ENCODE measurements at regions not wholly inside any gene's neighbourhood (a gene's known extent, or its start where the extent isn't known, plus 50 kb on each side); places are given as distances from the start of the nearest gene placed in this dataset.

DNA sequence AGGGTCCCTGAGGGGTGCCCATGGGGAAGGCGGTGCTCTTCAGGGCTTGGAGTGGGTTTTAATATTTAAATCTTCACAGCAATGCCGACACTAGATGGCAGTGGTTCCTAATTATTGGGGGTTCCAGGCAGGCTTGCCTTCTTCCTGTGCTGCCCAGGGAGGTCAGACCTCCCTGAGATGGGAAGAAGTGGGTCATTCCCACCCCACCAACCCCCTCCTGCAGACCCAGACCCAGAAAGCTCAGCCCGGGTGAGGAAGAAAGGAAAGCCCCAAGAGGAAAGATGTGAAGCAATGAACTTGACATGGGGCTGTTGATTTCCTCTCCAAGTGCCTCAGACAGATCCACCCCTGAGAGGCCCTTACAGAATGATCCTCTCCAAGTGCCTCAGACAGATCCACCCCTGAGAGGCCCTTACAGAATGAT, 85.1 kb upstream of the LANCL2 start:
- Histone ChIP-seq H3K18ac (ENCODE audit: extremely low read depth, low read length) (no peak overlapping the region), H4K8ac (ENCODE audit: extremely low read depth, insufficient read depth, low read length) (no peak overlapping the region)
- peak; percentile 63 for FAIRE-seq

More for the DNA sequence above, 85.1 kb upstream of the LANCL2 start:
- no peak overlapping the region for H3K4me3 ChIP-seq (ENCODE audit: extremely low read depth in 1 of 4, insufficient read depth in 2 of 4, low read depth in 3 of 4, low read length in 4 of 4)
- DNase-seq (ENCODE audit: low read depth in 1 of 2, low spot score in 2 of 2), result peak; percentile 31 to 81
- H2BK5ac ChIP-seq (ENCODE audit: low read depth, low read length), result no peak overlapping the region
- no peak overlapping the region for H3K27ac ChIP-seq (ENCODE audit: low read depth, low read length)
- H3K79me1 ChIP-seq (ENCODE audit: low read depth, low read length), result no peaks in the 10 kb centered on the region
- no peak overlapping the region for H2AK5ac ChIP-seq (ENCODE audit: low read depth, low read length)
- no peaks in the 10 kb centered on the region for H3K23me2 ChIP-seq (ENCODE audit: low read depth, low read length)
- ChIA-PET POLR2A (ENCODE audit: partially characterized antibody) (interaction anchor here (1.1 to 1.2 kb wide), 3 partner anchors 18 to 98 kb away, joined by 3 to 4 read pairs (median 3); no protein-coding TSS in a partner anchor), CTCF (ENCODE audit: partially characterized antibody) (interaction anchor here (0.7 to 5.5 kb wide), 26 partner anchors 9 to 795 kb away, joined by 3 to 20 read pairs (median 4); no protein-coding TSS in a partner anchor)
- no peak overlapping the region for H3K4me2 ChIP-seq (ENCODE audit: insufficient read depth in 1 of 2, low read depth in 2 of 2, low read length in 2 of 2)
- no peak overlapping the region for H2AFZ ChIP-seq (ENCODE audit: low read length)
- no peak overlapping the region for H2BK120ac ChIP-seq (replicated peaks; ENCODE audit: low read depth, low read length)
- H3K27me3 ChIP-seq (replicated peaks in 1 of 4; ENCODE audit: control insufficient read depth in 3 of 4, extremely low read depth in 1 of 4, insufficient read depth in 3 of 4, low read length in 3 of 4), result no peaks in the 10 kb centered on the region
- H3K9me3 ChIP-seq (ENCODE audit: insufficient read depth in 2 of 2, low read depth in 1 of 2, low read length in 1 of 2), result no peaks in the 10 kb centered on the region
- H2BK12ac ChIP-seq (ENCODE audit: low read depth, low read length), result no peak overlapping the region
- no peak overlapping the region for H3K23ac ChIP-seq (ENCODE audit: insufficient read length)
- no peak overlapping the region for H3K14ac ChIP-seq (ENCODE audit: insufficient read length)
- H3K4me1 ChIP-seq (replicated peaks in 1 of 4; ENCODE audit: control insufficient read depth in 3 of 4, insufficient read depth in 4 of 4, low read length in 3 of 4), result no peaks in the 10 kb centered on the region
- no peak overlapping the region for H2BK20ac ChIP-seq (ENCODE audit: low read length)
- H4K20me1 ChIP-seq (replicated peaks in 1 of 2; ENCODE audit: control insufficient read depth in 1 of 2, insufficient read depth in 2 of 2, low read length in 2 of 2), result no peaks in the 10 kb centered on the region
- H4K5ac ChIP-seq (ENCODE audit: insufficient read length, low read depth, low read length), result no peak overlapping the region
- H3K4ac ChIP-seq (replicated peaks; ENCODE audit: insufficient read length, low read depth, low read length), result no peak overlapping the region
- no peak overlapping the region for H2BK15ac ChIP-seq (ENCODE audit: low read length)
- no peaks in the 10 kb centered on the region for H3K79me2 ChIP-seq (ENCODE audit: control insufficient read depth in 1 of 2, insufficient read depth in 2 of 2, low read length in 2 of 2)
- WGBS, 2 experiments (ENCODE audit: extremely low coverage in 1 of 2, insufficient coverage in 1 of 2, insufficient read length in 1 of 2, insufficient replicate concordance in 2 of 2, low coverage in 1 of 2, low lambda C conversion rate in 2 of 2, missing lambda C conversion rate in 1 of 2), result 32% methylated on average over 3 of the region's 3 CpGs; no CpG with 5 or more reads in 1 of the 2 experiments
- no peak overlapping the region for H3K9ac ChIP-seq (replicated peaks in 1 of 4; ENCODE audit: extremely low read depth in 1 of 4, low read depth in 3 of 4, low read length in 3 of 4)
- no peak overlapping the region for H4K91ac ChIP-seq (replicated peaks; ENCODE audit: insufficient read length, low read length)
- peak; percentile 95 for TF ChIP-seq RAD21 (IDR thresholded peaks at IDR 0.05 in 1 of 2, conservative IDR thresholded peaks at IDR 0.05 in 1 of 2; ENCODE audit: low read depth in 2 of 2, low read length in 2 of 2)
- TF ChIP-seq, protein P1, sequence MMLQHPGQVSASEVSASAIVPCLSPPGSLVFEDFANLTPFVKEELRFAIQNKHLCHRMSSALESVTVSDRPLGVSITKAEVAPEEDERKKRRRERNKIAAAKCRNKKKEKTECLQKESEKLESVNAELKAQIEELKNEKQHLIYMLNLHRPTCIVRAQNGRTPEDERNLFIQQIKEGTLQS (IDR thresholded peaks at IDR 0.05; ENCODE audit: insufficient read depth, low read depth, low read length), result no peak
- TF ChIP-seq, protein P2, sequence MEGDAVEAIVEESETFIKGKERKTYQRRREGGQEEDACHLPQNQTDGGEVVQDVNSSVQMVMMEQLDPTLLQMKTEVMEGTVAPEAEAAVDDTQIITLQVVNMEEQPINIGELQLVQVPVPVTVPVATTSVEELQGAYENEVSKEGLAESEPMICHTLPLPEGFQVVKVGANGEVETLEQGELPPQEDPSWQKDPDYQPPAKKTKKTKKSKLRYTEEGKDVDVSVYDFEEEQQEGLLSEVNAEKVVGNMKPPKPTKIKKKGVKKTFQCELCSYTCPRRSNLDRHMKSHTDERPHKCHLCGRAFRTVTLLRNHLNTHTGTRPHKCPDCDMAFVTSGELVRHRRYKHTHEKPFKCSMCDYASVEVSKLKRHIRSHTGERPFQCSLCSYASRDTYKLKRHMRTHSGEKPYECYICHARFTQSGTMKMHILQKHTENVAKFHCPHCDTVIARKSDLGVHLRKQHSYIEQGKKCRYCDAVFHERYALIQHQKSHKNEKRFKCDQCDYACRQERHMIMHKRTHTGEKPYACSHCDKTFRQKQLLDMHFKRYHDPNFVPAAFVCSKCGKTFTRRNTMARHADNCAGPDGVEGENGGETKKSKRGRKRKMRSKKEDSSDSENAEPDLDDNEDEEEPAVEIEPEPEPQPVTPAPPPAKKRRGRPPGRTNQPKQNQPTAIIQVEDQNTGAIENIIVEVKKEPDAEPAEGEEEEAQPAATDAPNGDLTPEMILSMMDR (IDR thresholded peaks at IDR 0.05; ENCODE audit: control extremely low read depth in 1 of 3, insufficient read depth in 1 of 3, low read depth in 1 of 3, low read length in 3 of 3), result peak; percentile 30 to 85 (median 67)
- no peak overlapping the region for H3K56ac ChIP-seq (replicated peaks; ENCODE audit: insufficient read length, low read depth, low read length)
- no peaks in the 10 kb centered on the region for H3K36me3 ChIP-seq (ENCODE audit: control insufficient read depth in 2 of 4, insufficient read depth in 4 of 4, low read length in 3 of 4)

Measured in H1 (cell line).